ENCODE measurements at regions not wholly inside any gene's neighbourhood (a gene's known extent, or its start where the extent isn't known, plus 50 kb on each side); places are given as distances from the start of the nearest gene placed in this dataset.

DNA sequence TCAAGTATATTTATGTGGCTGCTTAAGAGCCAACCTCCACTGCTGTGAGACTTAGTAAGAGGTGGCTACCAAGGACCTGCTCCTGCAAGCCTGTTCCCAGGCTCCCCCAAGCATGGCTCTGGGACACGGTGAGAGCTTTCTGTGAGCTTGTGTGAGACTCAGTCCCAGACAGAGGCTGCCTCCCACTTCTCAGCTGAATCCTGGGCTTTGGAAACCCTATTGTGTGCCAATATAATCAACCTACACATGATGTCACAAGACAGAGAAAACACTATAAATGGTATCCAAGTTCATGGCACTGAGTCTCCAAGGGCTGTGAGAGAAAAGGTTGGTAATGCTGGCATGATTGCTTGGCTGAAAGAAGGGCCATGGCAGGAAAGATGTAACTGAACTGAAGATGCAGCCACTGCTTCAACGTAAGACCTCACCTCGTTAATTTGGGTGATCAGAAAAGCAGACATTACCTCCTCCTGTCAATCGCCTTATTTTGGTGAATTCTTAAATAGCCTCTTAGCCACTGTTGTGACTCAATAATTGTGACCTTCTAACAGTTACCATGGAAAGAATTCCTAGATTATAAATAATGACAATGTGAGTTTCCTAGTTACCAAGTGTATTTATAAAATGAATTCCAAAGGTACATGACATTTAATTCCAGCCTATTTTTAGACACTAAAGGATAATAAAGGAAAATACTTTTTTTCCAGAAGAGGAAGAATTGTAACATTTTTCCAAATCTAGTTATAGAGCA lies 332.0 kb downstream of the IRS2 start:
- TF ChIP-seq, protein P1, sequence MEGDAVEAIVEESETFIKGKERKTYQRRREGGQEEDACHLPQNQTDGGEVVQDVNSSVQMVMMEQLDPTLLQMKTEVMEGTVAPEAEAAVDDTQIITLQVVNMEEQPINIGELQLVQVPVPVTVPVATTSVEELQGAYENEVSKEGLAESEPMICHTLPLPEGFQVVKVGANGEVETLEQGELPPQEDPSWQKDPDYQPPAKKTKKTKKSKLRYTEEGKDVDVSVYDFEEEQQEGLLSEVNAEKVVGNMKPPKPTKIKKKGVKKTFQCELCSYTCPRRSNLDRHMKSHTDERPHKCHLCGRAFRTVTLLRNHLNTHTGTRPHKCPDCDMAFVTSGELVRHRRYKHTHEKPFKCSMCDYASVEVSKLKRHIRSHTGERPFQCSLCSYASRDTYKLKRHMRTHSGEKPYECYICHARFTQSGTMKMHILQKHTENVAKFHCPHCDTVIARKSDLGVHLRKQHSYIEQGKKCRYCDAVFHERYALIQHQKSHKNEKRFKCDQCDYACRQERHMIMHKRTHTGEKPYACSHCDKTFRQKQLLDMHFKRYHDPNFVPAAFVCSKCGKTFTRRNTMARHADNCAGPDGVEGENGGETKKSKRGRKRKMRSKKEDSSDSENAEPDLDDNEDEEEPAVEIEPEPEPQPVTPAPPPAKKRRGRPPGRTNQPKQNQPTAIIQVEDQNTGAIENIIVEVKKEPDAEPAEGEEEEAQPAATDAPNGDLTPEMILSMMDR (conservative IDR thresholded peaks at IDR 0.05; ENCODE audit: low read depth, low read length) = no peak
- no peak for TF ChIP-seq POLR2A (IDR thresholded peaks at IDR 0.05; ENCODE audit: low read depth, low read length)
- TF ChIP-seq MAZ (IDR thresholded peaks at IDR 0.05; ENCODE audit: borderline replicate concordance, low read depth, low read length) = no peak
- TF ChIP-seq MAFK (IDR thresholded peaks at IDR 0.05; ENCODE audit: low read depth, low read length) = no peak
- TF ChIP-seq MXI1 (IDR thresholded peaks at IDR 0.05; ENCODE audit: borderline replicate concordance, low read depth, low read length) = no peak
- TF ChIP-seq RFX5 (IDR thresholded peaks at IDR 0.05; ENCODE audit: low read depth, low read length) = no peak
- no peak for TF ChIP-seq FOS (IDR thresholded peaks at IDR 0.05; ENCODE audit: low read depth, low read length)
- no peak for TF ChIP-seq BHLHE40 (IDR thresholded peaks at IDR 0.05; ENCODE audit: low read depth, low read length)

All from IMR-90 (cell line).